Panc1 (cell line): ENCODE measurements at regions not wholly inside any gene's neighbourhood (a gene's known extent, or its start where the extent isn't known, plus 50 kb on each side); places are given as distances from the start of the nearest gene placed in this dataset.

ENCODE experiments used
- ATAC-seq: fragments of 200-7000 bp; cut with Tn5 transposase; 2 replicates; pipeline ENCODE4 v1.9.1; 2020; ENCODE audit warnings: mild to moderate bottlenecking, moderate library complexity
- BruUV-seq: library from RNA; stranded (reverse); fragments of 400-500 nt; replicated peaks from 2 replicates; lab custom pipeline; 2021; lab: Mats Ljungman, UMichigan
- CTCF ChIA-PET: fragments of 300-600 bp; sonication (Branson Sonifier 250); formaldehyde crosslinking; loops from one replicate; lab custom pipeline; 2022; ENCODE audit warnings: antibody characterized with exemption; lab: Charles Lee
- POLR2A ChIA-PET: fragments of 300-600 bp; sonication (Branson Sonifier 250); formaldehyde crosslinking; loops from one replicate; lab custom pipeline; 2022; ENCODE audit warnings: antibody characterized with exemption; lab: Charles Lee
- DNase-seq: peaks from one replicate; pipeline ENCODE4 v3.0.0-alpha.2; 2010; ENCODE audit warnings: low read depth, low spot score
- H3K27ac ChIP-seq: 2 replicates; pipeline ENCODE4 v1.5.1; 2011; ENCODE audit warnings: mild to moderate bottlenecking, low read length, inconsistent platforms
- H3K27me3 ChIP-seq: fragments of 200-500 bp; sonication (Bioruptor generic); 2 replicates; pipeline ENCODE4 v1.6.0; 2014; ENCODE audit warnings: low read length, inconsistent platforms; ENCODE audit not compliant: control insufficient read depth, insufficient read depth
- H3K36me3 ChIP-seq: fragments of 200-500 bp; sonication (Bioruptor generic); 2 replicates; pipeline ENCODE4 v1.5.1; 2014; ENCODE audit warnings: inconsistent platforms, mild to moderate bottlenecking, low read length, moderate library complexity; ENCODE audit not compliant: control insufficient read depth, insufficient read depth
- H3K4me1 ChIP-seq: 2 replicates; pipeline ENCODE4 v1.5.1; 2011; ENCODE audit warnings: inconsistent platforms, mild to moderate bottlenecking, low read length, moderate library complexity; ENCODE audit not compliant: control insufficient read depth, insufficient read depth
- H3K4me3 ChIP-seq, 2 experiments: 2 replicates each; pipeline ENCODE4 v1.5.1; 2011 to 2012; ENCODE audit warnings: low read depth in 2 of 2, low read length in 2 of 2, mild to moderate bottlenecking in 2 of 2, inconsistent platforms in 1 of 2, moderate library complexity in 1 of 2
- H3K9me3 ChIP-seq: fragments of 200-500 bp; sonication (Bioruptor generic); 2 replicates; pipeline ENCODE4 v1.5.1; 2014; ENCODE audit warnings: low read depth, mild to moderate bottlenecking, inconsistent platforms, low read length, moderate library complexity; ENCODE audit not compliant: control insufficient read depth, insufficient read depth
- CTCF ChIP-seq: fragments of 450-650 bp; IDR thresholded peaks from 2 replicates; pipeline ENCODE4 v1.5.1; 2017; ENCODE audit warnings: mild to moderate bottlenecking
- POLR2AphosphoS5 ChIP-seq: IDR thresholded peaks from 2 replicates; pipeline ENCODE4 v1.6.1; 2012; ENCODE audit warnings: mild to moderate bottlenecking, low read depth, low read length, moderate library complexity
- SIN3A ChIP-seq: IDR thresholded peaks from 2 replicates; pipeline ENCODE4 v1.6.1; 2012; ENCODE audit warnings: low read depth, mild to moderate bottlenecking, low read length, moderate library complexity, borderline replicate concordance; ENCODE audit not compliant: insufficient read depth
- TCF7L2 ChIP-seq: IDR thresholded peaks from 2 replicates; pipeline ENCODE4 v1.6.1; 2011; ENCODE audit warnings: mild to moderate bottlenecking, low read depth, low read length, inconsistent platforms
- in situ Hi-C: cut with HindIII; loops from 2 replicates; pipeline ENCODE4 v1.10.0; 2016; ENCODE audit warnings: low sequenced_read_pairs, low pct_unique_long_range_greater_than_20kb
- intact Hi-C: fragments of 100-400 bp; cut with micrococcal nuclease; formaldehyde crosslinking; loops from one replicate; pipeline ENCODE4 v1.10.0; 2022; ENCODE audit not compliant: unreplicated experiment
- TF ChIP-seq, protein P1 (sequence below), 2 experiments: IDR thresholded peaks; 2 replicates each; pipeline ENCODE4 v1.6.1; 2011 to 2012; ENCODE audit warnings: low read depth in 2 of 2, control low read depth in 1 of 2, low read length in 1 of 2, mild to moderate bottlenecking in 1 of 2, moderate library complexity in 1 of 2; ENCODE audit not compliant: insufficient read depth in 1 of 2

DNA sequence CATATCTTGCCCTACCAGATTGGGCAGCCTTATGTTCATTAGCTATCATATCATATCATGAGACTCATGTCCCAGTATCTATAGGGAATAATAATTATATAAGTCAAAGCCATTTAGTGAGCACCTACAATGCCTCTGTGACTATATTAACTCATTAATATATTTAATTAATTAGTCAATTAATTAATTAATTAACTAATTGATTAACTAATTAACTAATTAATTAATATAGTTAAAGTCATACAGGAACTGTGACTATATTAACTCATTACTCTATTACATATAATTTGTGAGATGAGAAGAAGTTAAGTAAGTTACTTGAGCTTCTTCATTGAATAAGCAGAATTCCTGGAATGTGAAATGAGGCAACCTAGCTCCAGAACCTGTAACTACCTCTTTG is 588.3 kb upstream of the SLITRK1 start:
- POLR2A ChIA-PET: no interaction called here
- no peak for TF ChIP-seq TCF7L2
- no peaks in the 10 kb centered on the region for H3K4me1 ChIP-seq
- intact Hi-C loops: no loop called here
- no peaks in the 10 kb centered on the region for H3K27me3 ChIP-seq
- in situ Hi-C loops: no loop called here
- H3K9me3 ChIP-seq: no peaks in the 10 kb centered on the region
- no peak overlapping the region for H3K27ac ChIP-seq
- no peak overlapping the region for H3K4me3 ChIP-seq
- DNase-seq (no peak), ATAC-seq (no peak)
- no peaks in the 10 kb centered on the region for H3K36me3 ChIP-seq
- CTCF ChIA-PET: no interaction called here
- no TSS peak for BruUV-seq

DNA sequence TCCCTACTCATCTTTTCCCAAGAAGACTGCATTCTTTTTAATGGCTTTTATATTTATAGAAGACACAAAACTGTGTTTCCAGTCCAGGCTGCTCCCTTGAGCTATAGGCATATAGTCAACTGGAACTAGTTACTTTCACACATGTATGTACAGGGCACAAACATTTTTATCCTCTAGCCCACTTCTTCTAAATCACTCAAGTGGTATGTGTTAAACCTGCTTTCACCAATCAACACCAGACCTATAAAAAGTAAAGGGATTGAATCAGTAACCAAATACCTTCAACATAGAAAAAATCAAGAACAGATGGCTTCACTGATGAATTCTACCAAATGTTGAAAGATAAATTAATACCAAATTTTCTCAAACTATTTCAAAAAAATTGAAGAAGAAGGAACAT is 584.2 kb upstream of the SLITRK1 start:
- Histone ChIP-seq H3K4me1 (no peaks in the 10 kb centered on the region), H3K27ac (no peak overlapping the region), H3K9me3 (no peaks in the 10 kb centered on the region), H3K4me3 (no peak overlapping the region), H3K36me3 (no peaks in the 10 kb centered on the region), H3K27me3 (no peaks in the 10 kb centered on the region)
- intact Hi-C loops: no loop called here
- no peak for ATAC-seq
- in situ Hi-C loops: no loop called here
- BruUV-seq: no TSS peak
- POLR2A ChIA-PET: no interaction called here
- CTCF ChIA-PET: no interaction called here
- TF ChIP-seq TCF7L2 (no peak), CTCF (no peak), SIN3A (no peak), POLR2AphosphoS5 (no peak)
- TF ChIP-seq, protein P1, sequence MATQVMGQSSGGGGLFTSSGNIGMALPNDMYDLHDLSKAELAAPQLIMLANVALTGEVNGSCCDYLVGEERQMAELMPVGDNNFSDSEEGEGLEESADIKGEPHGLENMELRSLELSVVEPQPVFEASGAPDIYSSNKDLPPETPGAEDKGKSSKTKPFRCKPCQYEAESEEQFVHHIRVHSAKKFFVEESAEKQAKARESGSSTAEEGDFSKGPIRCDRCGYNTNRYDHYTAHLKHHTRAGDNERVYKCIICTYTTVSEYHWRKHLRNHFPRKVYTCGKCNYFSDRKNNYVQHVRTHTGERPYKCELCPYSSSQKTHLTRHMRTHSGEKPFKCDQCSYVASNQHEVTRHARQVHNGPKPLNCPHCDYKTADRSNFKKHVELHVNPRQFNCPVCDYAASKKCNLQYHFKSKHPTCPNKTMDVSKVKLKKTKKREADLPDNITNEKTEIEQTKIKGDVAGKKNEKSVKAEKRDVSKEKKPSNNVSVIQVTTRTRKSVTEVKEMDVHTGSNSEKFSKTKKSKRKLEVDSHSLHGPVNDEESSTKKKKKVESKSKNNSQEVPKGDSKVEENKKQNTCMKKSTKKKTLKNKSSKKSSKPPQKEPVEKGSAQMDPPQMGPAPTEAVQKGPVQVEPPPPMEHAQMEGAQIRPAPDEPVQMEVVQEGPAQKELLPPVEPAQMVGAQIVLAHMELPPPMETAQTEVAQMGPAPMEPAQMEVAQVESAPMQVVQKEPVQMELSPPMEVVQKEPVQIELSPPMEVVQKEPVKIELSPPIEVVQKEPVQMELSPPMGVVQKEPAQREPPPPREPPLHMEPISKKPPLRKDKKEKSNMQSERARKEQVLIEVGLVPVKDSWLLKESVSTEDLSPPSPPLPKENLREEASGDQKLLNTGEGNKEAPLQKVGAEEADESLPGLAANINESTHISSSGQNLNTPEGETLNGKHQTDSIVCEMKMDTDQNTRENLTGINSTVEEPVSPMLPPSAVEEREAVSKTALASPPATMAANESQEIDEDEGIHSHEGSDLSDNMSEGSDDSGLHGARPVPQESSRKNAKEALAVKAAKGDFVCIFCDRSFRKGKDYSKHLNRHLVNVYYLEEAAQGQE (IDR thresholded peaks at IDR 0.05; ENCODE audit: insufficient read depth in 1 of 2, low read depth in 2 of 2, low read length in 1 of 2): no peak
- DNase-seq: no peak

- intact Hi-C loops: no loop called here
- ChIA-PET POLR2A (no interaction called here), CTCF (no interaction called here)
Measured at GRCh38 chr13:84460989-84461388, 578.7 kb upstream of the SLITRK1 start.

More at GRCh38 chr13:84460989-84461388, 578.7 kb upstream of the SLITRK1 start:
- Histone ChIP-seq H3K4me3 (no peak overlapping the region), H3K27me3 (no peaks in the 10 kb centered on the region), H3K9me3 (no peaks in the 10 kb centered on the region), H3K4me1 (no peaks in the 10 kb centered on the region), H3K36me3 (no peaks in the 10 kb centered on the region), H3K27ac (no peak overlapping the region)
- ATAC-seq (no peak), DNase-seq (no peak)
- TF ChIP-seq, protein P1 (IDR thresholded peaks at IDR 0.05; ENCODE audit: insufficient read depth in 1 of 2, low read depth in 2 of 2, low read length in 1 of 2): no peak
- TF ChIP-seq TCF7L2 (no peak), SIN3A (no peak), POLR2AphosphoS5 (no peak), CTCF (no peak)
- no TSS peak for BruUV-seq
- in situ Hi-C loops: no loop called here
